GM21515 (cell line): ENCODE measurements at regions not wholly inside any gene's neighbourhood (a gene's known extent, or its start where the extent isn't known, plus 50 kb on each side); places are given as distances from the start of the nearest gene placed in this dataset.
"Not testable (repeated sequence)": the region's sequence is repeated elsewhere in the genome, so short reads cannot be mapped to it uniquely, and the experiment has no call there.

ENCODE experiments used
- ATAC-seq: cut with Tn5 transposase; IDR thresholded peaks from one replicate; pipeline ENCODE4 v1.9.1; 2021; ENCODE audit not compliant: unreplicated experiment

DNA sequence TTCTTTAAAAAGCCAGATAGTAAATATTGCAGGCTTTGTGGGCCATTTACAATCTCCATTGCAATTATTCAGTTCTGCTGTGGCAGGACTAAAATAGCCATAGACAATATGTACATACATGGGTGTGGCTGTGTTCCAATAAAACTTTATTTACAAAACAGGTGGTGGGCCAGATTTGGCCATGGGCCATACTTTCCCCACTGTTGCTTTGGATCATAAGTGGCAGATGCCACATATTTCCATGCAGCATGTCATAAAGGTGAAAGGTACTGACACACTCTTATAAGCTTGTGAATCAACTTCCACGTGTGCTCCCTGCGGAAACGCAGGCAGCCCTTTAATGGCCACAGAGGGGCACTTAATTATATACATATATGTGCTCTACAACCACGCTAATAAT is 244.4 kb upstream of the FOXN3 start:
- no peak for ATAC-seq

DNA sequence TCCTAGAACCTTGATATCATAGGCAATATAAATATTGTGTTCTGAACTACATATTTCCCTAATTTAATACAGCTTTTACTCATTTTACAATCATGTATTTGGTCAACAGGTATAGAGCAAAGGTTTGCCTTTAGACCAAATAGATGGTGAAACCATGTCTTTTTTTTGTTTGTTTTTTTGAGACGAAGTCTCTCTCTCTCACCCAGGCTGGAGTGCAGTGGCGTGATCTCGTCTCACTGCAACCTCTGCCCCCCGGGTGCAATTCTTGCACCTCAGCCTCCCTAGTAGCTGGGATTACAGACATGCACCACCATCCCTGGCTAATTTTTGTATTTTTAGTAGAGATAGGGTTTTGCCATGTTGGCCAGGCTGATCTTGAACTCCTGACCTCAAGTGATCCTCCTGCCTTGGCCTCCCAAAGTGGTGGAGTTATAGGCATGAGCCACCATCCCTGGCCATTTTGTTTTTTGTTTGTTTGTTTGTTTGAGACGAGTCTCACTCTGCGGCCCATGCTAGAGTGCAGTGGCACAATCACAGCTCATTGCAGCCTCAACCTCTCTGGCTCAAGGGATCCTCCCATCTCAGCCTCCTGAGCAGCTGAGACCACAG is 243.7 kb upstream of the FOXN3 start:
- not testable (repeated sequence) for ATAC-seq

DNA sequence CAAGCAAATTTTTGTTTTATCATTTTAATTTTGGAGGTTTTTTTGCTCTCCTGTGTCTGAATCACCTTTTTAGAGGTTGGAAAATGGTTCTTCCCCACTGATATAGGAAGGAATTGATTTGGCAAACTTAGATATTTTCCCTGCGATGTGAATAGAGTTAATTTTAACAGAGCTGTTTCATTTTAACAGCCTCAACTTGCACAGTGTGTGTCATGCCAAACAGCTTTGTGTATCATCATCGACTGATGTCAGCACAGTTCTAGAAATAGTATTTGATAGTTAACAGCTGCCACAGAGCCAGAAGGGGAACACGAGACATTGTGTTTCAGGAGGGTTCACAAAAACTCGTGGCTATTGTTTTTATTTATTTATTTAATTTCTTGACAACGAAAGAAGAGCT is 243.1 kb upstream of the FOXN3 start:
- no peak for ATAC-seq

DNA sequence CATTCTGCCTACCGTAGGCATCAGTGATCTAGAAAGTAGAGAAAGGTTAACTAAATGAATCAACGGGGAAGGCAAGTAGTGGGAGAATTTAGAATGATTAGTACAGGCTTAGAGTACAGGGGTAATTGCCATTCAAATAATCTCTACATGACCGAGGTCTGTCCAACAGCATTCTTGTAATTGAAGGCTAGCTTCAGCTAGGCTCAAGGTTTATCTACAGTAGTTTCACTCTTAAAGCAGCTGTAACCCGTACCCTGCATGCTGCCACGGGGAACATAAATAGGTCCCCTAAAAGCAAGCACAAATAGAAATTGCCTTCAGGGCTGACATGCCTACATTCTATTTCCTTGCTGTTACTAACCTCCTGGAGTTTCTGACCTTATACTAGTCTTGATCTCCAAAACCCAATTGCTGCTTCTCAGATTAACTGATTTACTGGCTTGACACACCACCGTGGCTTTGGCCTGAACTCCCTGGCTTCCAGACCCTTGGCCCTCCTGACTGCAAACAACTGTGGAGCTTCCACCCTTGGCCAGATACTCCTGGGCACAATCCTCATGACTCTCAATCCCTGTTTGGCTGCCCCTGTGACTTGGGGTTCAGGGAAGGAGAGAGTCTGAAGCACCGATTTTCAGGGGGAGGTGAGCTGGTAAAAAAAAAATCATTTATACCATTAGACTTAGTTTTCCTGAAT is 242.1 kb upstream of the FOXN3 start:
- ATAC-seq = no peak

DNA sequence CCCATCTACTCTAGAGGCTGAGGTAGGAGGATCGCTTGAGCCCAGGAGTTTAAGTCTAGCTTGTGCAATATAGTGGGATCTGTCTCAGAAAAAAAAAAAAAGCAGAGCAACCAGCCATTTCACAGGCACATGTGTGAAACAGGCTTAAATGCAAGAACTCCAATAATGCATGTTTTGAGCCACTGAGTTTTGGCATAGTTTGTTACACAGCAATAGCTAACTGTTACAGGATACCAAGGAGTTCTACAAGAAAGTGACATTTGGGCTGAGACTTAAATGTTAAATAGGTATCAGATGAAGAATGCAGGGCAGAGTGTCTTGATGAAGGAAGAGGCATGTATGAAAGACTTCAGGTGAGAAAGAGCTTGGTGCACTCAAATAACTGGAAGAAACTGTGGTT is 240.0 kb upstream of the FOXN3 start:
- ATAC-seq = no peak

DNA sequence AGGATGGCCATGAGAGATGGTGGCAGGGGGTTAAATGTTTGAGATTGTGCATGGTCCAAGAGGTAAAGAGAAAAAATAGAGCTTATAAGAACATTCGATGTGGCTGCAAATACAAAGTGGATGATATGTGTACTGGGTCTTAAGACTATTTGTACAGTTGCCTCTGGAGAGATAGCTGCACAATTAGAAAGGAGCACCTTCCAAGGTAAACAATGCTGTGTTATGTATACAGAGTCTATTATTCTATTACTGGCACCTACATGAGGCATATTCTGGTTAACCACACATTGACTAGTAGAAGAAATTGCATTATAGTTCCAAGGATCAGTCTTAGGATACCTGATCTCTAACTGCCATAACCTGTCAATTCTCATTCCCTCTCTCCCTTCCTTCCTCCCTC is 238.0 kb upstream of the FOXN3 start:
- no peak for ATAC-seq

DNA sequence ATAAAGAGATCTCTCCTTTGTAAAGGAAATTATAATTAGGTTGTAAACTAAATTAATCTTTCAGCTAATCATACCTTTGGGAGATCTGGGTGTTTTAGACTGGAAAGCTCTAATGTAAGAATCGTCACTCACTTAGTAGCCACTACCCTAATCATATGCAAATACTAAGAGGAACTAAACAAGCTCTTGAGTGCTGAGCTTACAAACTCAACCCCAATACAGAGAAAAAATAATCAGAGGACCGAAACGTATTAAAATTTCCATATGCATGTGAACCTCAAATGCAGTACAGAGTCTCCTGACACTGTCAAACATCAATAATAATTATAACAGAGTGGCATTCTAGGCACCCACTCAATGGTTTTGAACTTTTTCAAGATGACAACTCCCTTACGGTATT is 235.3 kb upstream of the FOXN3 start:
- no peak for ATAC-seq

DNA sequence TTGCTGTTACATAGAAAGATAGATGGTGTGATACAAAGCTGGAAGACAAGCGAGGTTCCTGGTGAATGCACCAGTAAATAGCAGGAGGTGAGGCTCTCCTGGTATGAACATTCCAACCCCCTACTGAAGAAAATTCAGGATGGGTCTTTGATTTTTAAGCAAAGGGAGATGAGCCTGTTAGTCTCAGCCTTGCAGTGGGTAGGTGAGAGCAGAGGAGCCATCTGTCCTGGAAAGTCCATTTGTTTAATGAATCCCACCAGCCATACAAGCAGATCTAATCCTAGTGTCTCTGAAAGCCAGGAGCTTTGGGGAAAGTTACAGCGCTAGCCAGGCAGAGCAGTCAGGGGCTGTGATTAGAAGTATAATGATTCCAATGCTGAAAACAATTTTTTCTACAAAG is 234.8 kb upstream of the FOXN3 start:
- ATAC-seq = no peak

DNA sequence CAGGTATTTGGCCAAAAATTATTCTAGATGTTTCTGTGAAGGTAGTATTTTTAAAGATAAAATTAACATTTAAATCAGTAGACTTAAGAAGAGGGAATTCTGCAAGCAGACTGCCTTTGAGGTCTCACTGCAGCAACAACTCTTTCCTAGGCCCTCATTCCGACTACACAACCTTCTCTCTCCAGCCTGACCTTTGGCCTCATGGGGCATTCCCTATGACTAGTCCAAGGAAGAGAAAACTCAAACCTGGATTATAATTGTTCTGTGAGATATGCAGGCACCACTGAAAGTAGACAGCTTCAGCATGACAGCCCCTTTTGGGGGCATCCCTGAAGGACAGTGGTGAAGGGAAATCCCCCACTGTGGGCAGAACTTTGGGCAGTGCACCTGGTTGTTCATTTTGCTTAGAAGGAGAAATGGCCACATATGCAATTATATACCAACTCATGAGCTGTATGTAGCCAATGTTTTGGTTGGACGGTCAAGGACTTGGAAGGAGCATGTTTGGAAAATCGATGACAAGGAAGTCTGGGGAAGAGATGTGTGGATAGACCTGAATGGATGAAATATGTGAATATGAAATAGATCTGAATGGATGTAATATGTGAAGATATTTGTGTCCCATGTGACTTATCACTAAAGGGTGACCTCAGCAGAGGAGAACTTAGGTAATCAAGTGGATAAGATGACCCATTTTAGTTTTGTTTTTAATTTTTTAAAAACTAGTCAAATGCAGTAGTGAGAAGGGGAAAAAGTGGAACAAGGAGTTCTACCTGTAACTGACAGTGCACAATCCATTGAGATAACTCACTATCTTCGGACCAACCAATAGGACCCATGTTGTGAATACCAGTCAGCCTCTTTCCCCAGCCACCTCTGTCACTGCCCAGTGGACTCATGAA is 233.3 kb upstream of the FOXN3 start:
- ATAC-seq = no peak

DNA sequence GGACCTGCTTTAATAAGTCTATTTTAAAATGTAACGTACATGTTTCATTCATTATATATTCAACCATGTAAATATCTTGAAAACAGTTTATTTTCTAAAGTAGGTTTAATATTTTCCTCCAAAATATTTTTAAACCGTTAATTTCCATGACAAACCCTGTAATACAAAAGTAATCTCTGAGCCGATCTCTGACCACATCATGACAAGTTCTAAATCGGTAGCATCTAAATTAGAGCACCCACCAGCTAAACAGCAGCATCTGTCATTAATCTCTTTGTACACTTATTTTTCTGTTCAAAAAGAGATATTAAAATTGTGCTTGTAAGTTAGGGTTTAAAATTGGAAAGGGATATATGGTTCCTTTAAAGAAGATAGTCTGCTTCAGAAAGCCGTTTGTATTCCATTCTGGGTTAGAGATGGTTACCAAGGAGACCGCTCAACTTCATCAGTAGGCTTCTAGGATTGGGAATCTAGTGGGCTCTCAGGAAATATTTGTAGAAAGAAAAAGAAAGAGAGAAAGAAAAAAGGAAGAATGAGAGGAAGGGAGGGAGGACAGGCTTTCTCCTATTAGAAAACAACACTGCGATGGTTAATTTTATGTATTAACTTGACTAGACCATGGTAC is 232.5 kb upstream of the FOXN3 start:
- no peak for ATAC-seq

DNA sequence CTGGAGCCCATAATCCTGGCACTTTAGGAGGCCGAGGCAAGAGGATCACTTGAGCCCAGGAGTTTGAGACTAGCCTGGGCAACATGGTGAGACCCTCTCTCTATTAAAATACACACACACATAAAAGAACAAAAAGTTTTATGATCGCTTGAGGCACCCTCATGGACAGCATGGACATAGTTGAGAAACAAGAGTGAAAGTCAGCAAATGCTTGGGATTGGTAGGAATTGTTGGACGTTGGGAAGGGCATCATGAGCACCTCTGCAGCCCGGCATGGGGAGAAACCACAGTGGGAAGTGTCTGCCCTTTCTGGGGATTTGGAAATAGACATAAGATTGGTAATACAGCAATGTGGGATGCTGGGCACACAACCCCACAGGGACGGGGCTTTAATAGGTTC is 231.9 kb upstream of the FOXN3 start:
- ATAC-seq = no peak

DNA sequence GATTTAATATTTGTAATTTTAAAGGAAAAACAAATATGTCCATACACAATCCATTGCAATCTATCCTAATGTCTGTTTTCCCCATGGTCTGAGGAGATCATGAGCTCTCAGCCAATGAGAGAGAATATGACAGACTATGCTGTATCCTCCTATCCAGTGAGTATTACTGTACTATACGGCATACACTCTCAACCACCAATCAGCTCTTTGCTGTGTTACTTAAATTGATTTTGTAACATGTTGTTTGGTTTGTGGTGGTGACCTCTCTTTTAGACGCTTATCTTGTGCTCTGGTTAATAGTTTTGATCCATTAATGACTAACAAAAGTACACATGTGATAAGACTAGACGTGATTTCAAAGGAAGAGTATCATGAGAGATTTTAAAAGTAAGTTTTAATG is 231.5 kb upstream of the FOXN3 start:
- ATAC-seq = no peak

DNA sequence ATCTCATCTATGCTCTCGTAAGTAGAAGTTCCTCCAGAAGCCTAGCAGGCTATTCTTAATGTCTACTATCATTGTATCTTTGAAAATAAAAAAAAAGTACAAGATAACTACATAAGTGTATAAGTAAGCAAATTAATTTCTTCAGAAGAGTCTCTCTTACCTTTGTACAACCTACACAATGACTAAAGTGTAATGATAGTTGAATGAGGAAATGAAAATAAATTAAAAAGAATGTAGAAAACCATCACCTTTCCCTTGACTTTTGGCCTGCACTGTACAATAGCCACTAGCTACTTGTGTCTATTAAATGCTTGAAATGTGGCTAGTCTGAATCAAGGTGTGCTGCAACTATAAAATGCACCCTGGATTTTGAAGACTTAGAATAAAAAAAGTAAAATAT is 229.9 kb upstream of the FOXN3 start:
- ATAC-seq = no peak

DNA sequence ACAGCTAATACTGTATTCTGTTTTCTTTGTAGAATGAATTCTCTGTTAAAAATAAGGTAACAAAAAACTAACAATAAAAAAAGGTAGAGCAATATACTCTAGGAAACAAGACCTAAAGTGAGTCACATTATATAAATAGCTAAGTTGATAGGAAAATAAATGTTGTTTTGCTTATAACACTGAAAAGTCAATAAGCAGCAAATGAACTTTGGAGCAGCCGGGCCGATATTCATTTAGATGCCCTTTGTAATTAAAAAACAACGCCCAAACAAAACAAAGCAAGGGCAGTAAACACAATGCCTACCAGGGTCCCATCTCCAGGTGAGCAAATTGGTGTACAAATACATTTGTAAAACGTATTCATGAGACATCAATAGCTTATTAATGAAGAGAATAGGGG is 227.6 kb upstream of the FOXN3 start:
- ATAC-seq = no peak

DNA sequence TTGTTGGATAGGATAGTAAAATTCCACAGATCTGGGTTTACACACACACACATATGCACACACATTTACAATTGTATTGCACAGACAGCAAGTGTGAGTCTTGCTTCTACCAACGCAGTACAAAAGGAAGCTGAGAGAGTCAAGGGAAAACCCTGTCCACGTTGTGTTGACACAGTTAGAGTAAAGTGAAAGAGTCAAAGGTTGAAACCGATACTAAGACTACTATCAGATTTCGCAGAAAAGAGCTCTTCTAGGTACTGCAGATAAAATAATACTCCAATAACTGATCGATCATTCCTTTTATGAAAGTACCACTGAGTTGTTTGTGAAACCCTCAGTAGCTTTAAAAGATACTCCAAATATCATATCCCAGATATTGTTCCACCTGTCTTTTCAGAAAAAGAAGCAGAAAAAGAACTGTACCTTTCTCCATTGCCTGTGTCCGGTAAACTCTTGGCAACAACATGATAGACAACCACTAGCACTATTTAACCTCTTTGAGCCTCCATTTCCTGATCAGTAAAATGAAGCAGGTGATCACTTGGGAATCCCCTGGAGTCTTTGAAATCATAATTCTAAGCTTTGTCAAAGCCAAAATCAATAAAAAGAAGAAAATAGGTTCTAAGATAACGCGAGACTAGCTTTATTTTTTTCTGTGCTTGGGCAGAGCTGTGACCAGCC is 224.6 kb upstream of the FOXN3 start:
- ATAC-seq = peak; percentile 99

DNA sequence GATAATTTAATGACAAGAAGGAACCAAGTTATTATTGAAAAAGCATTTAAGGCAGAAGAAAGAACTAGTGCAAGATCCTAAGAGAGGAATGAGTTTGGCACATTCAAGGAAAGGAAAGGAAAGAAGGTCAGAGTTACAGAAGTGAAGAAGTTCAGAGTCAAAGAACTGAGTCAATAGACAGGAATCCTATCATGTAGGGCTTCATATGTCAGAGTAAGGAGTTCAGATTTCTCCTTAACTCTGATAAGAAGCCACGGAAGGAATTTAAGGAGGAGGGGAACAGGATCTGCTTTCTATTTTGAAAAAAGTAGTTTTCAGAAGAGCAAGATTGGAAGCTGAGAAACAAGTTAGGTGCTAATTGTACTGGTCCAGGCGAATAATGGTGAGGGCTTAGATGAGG is 223.1 kb upstream of the FOXN3 start:
- no peak for ATAC-seq

DNA sequence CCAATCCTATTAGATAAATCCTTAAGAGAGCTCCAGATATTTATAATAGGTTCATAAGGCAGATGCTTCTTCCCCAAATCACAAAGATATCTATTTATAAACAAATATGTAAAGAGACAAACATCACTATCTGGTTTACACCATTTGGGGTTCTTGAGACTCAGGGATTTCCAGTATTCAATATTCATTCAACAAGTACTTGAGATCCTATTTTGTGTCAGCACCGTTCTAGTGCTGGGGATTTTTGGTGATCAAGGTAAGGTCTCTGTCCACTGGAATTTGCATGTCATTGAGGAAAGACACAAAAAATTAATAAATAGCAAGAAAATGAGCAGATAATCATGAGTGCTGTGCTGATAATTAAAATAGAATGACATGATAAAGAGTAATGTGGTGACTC is 222.7 kb upstream of the FOXN3 start:
- ATAC-seq = no peak

DNA sequence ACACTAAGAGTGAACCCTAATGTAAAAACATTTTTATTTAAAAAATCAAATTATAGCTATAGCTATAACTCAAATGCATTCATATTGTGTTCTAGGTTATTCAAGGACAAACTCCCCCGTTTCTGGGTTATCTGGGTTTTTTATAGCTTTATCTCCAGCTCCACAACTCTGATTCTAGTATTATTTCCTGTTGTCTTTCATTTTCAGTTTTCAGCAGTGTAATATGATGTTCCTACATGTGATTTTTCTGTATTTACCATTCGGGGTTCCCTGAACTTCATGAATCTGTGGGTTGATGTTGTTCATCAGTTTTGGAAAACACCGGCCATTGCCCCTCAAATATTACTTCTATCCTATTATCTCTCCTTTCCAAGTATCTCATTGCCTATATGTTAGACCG is 221.9 kb upstream of the FOXN3 start:
- no peak for ATAC-seq

DNA sequence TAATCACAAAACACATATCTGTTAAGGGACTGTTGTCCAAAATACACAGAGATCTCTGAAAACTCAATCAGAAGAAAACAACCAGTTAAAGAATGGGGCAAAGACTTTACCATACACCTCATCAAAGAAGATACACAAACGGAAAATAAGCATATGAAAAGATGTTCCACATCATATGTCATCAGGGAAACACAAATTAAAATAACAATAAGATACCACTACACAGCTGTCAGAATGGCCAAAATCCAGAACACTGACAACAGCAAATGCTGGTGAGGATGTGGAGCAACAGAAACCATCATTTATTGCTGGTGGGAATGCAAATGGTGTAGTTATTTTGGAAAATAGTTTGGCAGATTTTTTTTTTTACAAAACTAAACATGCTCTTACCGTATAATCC is 220.5 kb upstream of the FOXN3 start:
- ATAC-seq = no peak

DNA sequence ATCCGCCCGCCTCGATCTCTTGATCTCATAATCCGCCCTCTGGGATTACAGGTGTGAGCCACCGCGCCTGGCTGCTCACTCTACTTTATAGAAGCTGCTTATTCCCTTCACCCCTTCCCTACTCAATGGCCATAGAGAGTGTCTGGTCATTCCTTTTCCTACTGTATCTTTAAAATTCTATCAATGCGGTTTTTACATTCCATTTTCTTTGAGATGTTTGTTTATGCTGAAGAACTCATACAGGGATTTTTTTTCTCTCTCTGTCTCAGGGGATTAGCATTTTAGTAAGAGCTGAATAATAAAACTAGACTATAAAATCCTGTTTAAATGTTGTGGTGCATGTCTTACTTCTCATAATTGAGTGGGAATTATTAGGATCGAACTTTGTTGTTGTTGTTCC is 218.6 kb upstream of the FOXN3 start:
- ATAC-seq = no peak

DNA sequence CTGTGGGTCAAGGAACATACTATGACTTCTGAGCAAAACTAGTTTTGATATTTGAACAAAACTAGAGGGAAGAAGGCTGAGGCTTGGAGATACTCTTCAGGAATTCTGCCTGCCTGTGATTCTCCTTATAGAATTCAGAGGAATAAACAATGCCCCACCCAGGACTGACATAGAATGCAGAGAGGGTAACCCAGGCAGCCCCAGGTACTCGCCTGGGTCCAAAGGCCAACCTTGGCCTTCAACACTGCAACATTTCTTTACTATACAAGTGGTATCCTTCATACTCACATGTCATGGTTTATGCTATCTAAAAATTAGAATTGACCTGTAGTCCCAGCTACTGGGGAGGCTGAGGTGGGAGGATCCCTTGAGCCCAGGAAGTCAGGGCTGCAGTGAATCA is 217.0 kb upstream of the FOXN3 start:
- no peak for ATAC-seq
